Right lobe of liver (tissue), 4 donors: ENCODE measurements at regions not wholly inside any gene's neighbourhood (a gene's known extent, or its start where the extent isn't known, plus 50 kb on each side); places are given as distances from the start of the nearest gene placed in this dataset.

Experiments
- POLR2A ChIP-seq: fragments of 450-650 bp; IDR thresholded peaks from one replicate; pipeline ENCODE4 v1.6.1; 2017; ENCODE audit warnings: antibody characterized with exemption, mild to moderate bottlenecking
- TF ChIP-seq, protein P1 (sequence below), 4 donors: fragments of 200-600 bp in 3 of 4; fragments of 450-650 bp in 1 of 4; IDR thresholded peaks; one replicate each; pipeline versions ENCODE4 v1.5.1 to v1.8.0; 2016 to 2022; ENCODE audit warnings: antibody characterized with exemption in 4 of 4, mild to moderate bottlenecking in 2 of 4
- donor health status: DM: no; HTN: no; CAD: no.
- donor health status: DM: no; HTN: no; CAD: no.
- donor health status: DM: no; HTN: yes; CAD: no.

DNA sequence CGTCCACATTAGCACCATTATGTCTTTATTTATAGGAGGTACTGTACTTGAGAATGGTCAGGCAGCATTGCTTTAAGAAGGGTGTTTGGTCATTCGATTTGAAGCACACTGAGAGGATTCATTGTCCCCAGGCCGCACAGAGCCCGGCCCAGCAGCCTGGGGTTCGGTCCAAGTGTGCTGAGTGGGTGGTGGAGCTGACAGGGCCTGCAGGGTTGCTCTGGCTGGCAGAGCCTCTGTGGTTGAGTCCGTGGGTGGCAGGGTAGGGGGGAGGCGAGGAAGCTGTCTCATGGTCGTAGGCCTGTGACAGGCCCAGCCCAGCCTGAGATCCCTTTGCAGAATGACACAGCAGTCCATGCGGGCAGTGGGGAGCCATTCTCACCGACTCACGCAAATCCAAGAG, 227.7 kb upstream of the TOPAZ1 start:
- TF ChIP-seq, protein P1, sequence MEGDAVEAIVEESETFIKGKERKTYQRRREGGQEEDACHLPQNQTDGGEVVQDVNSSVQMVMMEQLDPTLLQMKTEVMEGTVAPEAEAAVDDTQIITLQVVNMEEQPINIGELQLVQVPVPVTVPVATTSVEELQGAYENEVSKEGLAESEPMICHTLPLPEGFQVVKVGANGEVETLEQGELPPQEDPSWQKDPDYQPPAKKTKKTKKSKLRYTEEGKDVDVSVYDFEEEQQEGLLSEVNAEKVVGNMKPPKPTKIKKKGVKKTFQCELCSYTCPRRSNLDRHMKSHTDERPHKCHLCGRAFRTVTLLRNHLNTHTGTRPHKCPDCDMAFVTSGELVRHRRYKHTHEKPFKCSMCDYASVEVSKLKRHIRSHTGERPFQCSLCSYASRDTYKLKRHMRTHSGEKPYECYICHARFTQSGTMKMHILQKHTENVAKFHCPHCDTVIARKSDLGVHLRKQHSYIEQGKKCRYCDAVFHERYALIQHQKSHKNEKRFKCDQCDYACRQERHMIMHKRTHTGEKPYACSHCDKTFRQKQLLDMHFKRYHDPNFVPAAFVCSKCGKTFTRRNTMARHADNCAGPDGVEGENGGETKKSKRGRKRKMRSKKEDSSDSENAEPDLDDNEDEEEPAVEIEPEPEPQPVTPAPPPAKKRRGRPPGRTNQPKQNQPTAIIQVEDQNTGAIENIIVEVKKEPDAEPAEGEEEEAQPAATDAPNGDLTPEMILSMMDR (IDR thresholded peaks at IDR 0.05): no peak
- no peak for TF ChIP-seq POLR2A
